Nephron progenitor cell (in vitro differentiated cells): ENCODE measurements at regions not wholly inside any gene's neighbourhood (a gene's known extent, or its start where the extent isn't known, plus 50 kb on each side); places are given as distances from the start of the nearest gene placed in this dataset.

ENCODE experiments used
- DNase-seq: peaks from one replicate; pipeline ENCODE4 v3.0.0; 2021
- H3K27ac Mint-ChIP-seq: 2 replicates; pipeline ENCODE4 v1.8.0; 2021; ENCODE audit warnings: mild to moderate bottlenecking, moderate library complexity, mixed read lengths
- H3K27me3 Mint-ChIP-seq: 2 replicates; pipeline ENCODE4 v1.8.0; 2021; ENCODE audit warnings: mild to moderate bottlenecking, low read depth, mixed read lengths; ENCODE audit not compliant: poor library complexity
- H3K36me3 Mint-ChIP-seq: 2 replicates; pipeline ENCODE4 v1.8.0; 2021; ENCODE audit warnings: low read depth, mixed read lengths
- H3K4me1 Mint-ChIP-seq: 2 replicates; pipeline ENCODE4 v1.8.0; 2021; ENCODE audit warnings: mixed read lengths
- H3K4me3 Mint-ChIP-seq: 2 replicates; pipeline ENCODE4 v1.8.0; 2021; ENCODE audit warnings: mild to moderate bottlenecking, moderate library complexity, mixed read lengths
- H3K9me3 Mint-ChIP-seq: 2 replicates; pipeline ENCODE4 v1.8.0; 2021; ENCODE audit warnings: mild to moderate bottlenecking, moderate library complexity, mixed read lengths
- TF ChIP-seq, protein P1 (sequence below): fragments of 200-600 bp; sonication (generic); IDR thresholded peaks from 2 replicates; pipeline ENCODE4 v1.5.0; 2021; ENCODE audit warnings: antibody characterized with exemption

DNA sequence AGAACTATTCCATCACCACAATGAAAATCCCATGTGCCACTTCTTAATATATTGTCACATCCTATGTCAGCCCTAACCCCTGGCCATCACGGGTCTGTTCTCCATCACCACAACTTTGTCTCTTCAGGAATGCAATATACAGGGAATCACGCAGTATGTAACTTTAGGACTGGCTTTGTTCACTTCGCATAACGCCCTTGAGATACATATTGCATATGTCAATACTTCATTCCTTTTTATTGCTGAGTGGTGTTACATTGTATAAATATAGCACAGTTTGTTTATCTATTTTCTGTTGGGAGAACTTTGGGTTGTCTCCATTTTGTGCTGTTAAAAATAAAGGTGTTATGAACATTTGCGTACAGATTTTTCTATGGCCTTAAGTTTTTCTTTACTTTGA lies 195.4 kb upstream of the ZMIZ1 start:
- peaks cover 4% of the 10 kb centered on the region for H3K27me3 Mint-ChIP-seq
- H3K9me3 Mint-ChIP-seq, result peaks cover 19% of the 10 kb centered on the region
- TF ChIP-seq, protein P1, sequence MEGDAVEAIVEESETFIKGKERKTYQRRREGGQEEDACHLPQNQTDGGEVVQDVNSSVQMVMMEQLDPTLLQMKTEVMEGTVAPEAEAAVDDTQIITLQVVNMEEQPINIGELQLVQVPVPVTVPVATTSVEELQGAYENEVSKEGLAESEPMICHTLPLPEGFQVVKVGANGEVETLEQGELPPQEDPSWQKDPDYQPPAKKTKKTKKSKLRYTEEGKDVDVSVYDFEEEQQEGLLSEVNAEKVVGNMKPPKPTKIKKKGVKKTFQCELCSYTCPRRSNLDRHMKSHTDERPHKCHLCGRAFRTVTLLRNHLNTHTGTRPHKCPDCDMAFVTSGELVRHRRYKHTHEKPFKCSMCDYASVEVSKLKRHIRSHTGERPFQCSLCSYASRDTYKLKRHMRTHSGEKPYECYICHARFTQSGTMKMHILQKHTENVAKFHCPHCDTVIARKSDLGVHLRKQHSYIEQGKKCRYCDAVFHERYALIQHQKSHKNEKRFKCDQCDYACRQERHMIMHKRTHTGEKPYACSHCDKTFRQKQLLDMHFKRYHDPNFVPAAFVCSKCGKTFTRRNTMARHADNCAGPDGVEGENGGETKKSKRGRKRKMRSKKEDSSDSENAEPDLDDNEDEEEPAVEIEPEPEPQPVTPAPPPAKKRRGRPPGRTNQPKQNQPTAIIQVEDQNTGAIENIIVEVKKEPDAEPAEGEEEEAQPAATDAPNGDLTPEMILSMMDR, result no peak
- H3K4me1 Mint-ChIP-seq, result peaks cover 38% of the 10 kb centered on the region
- H3K4me3 Mint-ChIP-seq, result no peak overlapping the region
- no peak for DNase-seq
- peaks cover 5% of the 10 kb centered on the region for H3K36me3 Mint-ChIP-seq
- no peak overlapping the region for H3K27ac Mint-ChIP-seq

- H3K36me3 Mint-ChIP-seq, result peaks cover 13% of the 10 kb centered on the region
- no peak for DNase-seq
- no peaks in the 10 kb centered on the region for H3K27me3 Mint-ChIP-seq
- peaks cover 38% of the 10 kb centered on the region for H3K9me3 Mint-ChIP-seq
- TF ChIP-seq, protein P1, result no peak
- H3K27ac Mint-ChIP-seq, result no peak overlapping the region
- H3K4me1 Mint-ChIP-seq, result peaks cover 25% of the 10 kb centered on the region
- H3K4me3 Mint-ChIP-seq, result no peak overlapping the region
These were observed 193.4 kb upstream of the ZMIZ1 start for GRCh38 chr10:78875331-78875877.

- no peak overlapping the region for H3K4me3 Mint-ChIP-seq
- peaks cover 23% of the 10 kb centered on the region for H3K4me1 Mint-ChIP-seq
- no peaks in the 10 kb centered on the region for H3K27me3 Mint-ChIP-seq
- no peak for DNase-seq
- H3K36me3 Mint-ChIP-seq, result peaks cover 16% of the 10 kb centered on the region
- peaks cover 41% of the 10 kb centered on the region for H3K9me3 Mint-ChIP-seq
- H3K27ac Mint-ChIP-seq, result no peak overlapping the region
- TF ChIP-seq, protein P1, result no peak
These were observed 192.8 kb upstream of the ZMIZ1 start for GRCh38 chr10:78875932-78876331.

- H3K4me3 Mint-ChIP-seq, result no peak overlapping the region
- H3K27me3 Mint-ChIP-seq, result no peaks in the 10 kb centered on the region
- H3K27ac Mint-ChIP-seq, result no peak overlapping the region
- peaks cover 47% of the 10 kb centered on the region for H3K9me3 Mint-ChIP-seq
- H3K4me1 Mint-ChIP-seq, result peaks cover 23% of the 10 kb centered on the region
- TF ChIP-seq, protein P1, result no peak
- DNase-seq, result no peak
- peaks cover 16% of the 10 kb centered on the region for H3K36me3 Mint-ChIP-seq
These were observed 192.3 kb upstream of the ZMIZ1 start for GRCh38 chr10:78876449-78876848.

DNA sequence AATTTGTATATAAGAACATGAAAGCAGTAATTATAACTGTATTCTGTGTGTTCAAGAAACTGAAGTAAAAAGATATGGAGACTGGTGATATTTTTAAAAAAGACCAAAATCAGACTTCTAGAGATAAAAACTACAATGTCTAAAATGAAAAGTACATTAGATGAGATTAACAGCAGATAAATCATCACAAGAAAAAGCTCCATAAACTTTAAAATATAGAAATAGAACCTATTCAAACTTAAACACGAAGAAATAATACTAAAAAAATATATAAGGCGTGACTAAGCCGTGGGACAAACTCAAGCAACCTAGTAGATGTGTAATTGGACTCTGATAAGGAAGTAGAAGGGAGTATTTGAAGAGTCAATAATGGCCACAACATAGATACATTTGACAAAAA lies 189.1 kb upstream of the ZMIZ1 start:
- no peak for DNase-seq
- H3K4me1 Mint-ChIP-seq, result peaks cover 23% of the 10 kb centered on the region
- no peak overlapping the region for H3K4me3 Mint-ChIP-seq
- no peak overlapping the region for H3K27ac Mint-ChIP-seq
- TF ChIP-seq, protein P1, result no peak
- H3K27me3 Mint-ChIP-seq, result no peaks in the 10 kb centered on the region
- peaks cover 72% of the 10 kb centered on the region for H3K9me3 Mint-ChIP-seq
- peaks cover 27% of the 10 kb centered on the region for H3K36me3 Mint-ChIP-seq

GRCh38 chr10:78886129-78886528 lies 182.6 kb upstream of the ZMIZ1 start:
- Mint-ChIP-seq H3K27ac (no peak overlapping the region), H3K9me3 (peaks cover 57% of the 10 kb centered on the region), H3K36me3 (peaks cover 27% of the 10 kb centered on the region), H3K27me3 (no peaks in the 10 kb centered on the region), H3K4me1 (peaks cover 25% of the 10 kb centered on the region), H3K4me3 (no peak overlapping the region)
- DNase-seq, result no peak
- TF ChIP-seq, protein P1, result no peak
